ENCODE measurements at regions not wholly inside any gene's neighbourhood (a gene's known extent, or its start where the extent isn't known, plus 50 kb on each side); places are given as distances from the start of the nearest gene placed in this dataset.

GRCh38 chr18:53606792-53607191 is 617.7 kb downstream of the MBD2 start:
- TF ChIP-seq, protein P1, sequence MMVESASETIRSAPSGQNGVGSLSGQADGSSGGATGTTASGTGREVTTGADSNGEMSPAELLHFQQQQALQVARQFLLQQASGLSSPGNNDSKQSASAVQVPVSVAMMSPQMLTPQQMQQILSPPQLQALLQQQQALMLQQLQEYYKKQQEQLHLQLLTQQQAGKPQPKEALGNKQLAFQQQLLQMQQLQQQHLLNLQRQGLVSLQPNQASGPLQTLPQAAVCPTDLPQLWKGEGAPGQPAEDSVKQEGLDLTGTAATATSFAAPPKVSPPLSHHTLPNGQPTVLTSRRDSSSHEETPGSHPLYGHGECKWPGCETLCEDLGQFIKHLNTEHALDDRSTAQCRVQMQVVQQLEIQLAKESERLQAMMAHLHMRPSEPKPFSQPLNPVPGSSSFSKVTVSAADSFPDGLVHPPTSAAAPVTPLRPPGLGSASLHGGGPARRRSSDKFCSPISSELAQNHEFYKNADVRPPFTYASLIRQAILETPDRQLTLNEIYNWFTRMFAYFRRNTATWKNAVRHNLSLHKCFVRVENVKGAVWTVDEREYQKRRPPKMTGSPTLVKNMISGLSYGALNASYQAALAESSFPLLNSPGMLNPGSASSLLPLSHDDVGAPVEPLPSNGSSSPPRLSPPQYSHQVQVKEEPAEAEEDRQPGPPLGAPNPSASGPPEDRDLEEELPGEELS (CRISPR knock-in tag; IDR thresholded peaks at IDR 0.05; ENCODE audit: borderline replicate concordance): no peak
- TF ChIP-seq SP1 (CRISPR knock-in tag; IDR thresholded peaks at IDR 0.05) (no peak), POLR3A (IDR thresholded peaks at IDR 0.05; ENCODE audit: borderline replicate concordance, extremely low read depth, insufficient read depth, insufficient read length) (no peak), POLR2AphosphoS5 (IDR thresholded peaks at IDR 0.05; ENCODE audit: control insufficient read depth, insufficient read depth, low read depth, low read length) (no peak), ZNF780A (CRISPR knock-in tag; IDR thresholded peaks at IDR 0.05) (no peak), ZNF318 (IDR thresholded peaks at IDR 0.05; ENCODE audit: borderline replicate concordance in 1 of 2, low read depth in 1 of 2) (no peak), GABPA (tag; conservative IDR thresholded peaks at IDR 0.05; ENCODE audit: low read depth) (no peak), ZNF24 (IDR thresholded peaks at IDR 0.05) (no peak), MYBL2 (IDR thresholded peaks at IDR 0.05; ENCODE audit: low read depth) (no peak), MYBL2 (CRISPR knock-in tag; IDR thresholded peaks at IDR 0.05; ENCODE audit: borderline replicate concordance) (no peak)

Measured in K562 (cell line).